DMS153 (cell line): ENCODE measurements at regions not wholly inside any gene's neighbourhood (a gene's known extent, or its start where the extent isn't known, plus 50 kb on each side); places are given as distances from the start of the nearest gene placed in this dataset.

Source experiments
- DNase-seq: peaks from one replicate; lab custom pipeline; 2025; lab: John Stamatoyannopoulos, UW

DNA sequence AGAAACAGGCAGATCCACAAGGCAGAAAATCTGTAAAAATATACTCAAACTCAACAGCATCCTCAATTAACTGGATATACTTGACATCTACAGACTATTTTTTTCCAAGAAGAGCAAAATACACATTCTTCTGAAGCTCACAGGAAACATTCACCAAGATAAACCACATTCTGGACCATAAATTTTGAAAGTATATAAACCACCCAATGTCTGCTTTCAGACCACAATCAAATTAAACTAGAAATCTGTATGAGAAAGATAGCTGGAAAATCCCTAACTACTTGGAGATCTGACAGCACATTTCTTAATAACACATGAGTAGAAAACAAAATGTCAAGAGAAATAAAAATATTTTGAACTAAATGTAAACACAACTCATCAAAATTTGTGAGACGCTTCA lies 195.5 kb downstream of the ERMARD start:
- no peak for DNase-seq

DNA sequence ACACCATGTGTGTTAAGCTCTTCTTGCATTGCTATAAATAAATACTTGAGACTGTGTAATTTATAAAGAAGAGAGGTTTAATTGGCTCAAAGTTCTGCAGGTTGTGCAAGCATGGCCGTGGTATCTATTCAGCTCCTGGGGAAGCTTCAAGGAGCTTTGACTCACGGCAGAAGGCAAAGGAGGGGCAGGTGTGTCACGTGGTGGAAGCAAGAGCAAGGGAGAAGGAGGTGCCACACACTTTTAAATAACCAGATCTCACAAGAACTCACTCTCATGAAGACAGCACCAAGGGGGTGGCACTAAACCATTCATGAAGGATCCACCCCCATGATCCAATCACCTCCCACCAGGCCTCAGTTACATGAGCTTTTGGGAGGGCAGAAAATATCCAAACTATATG lies 193.7 kb downstream of the ERMARD start:
- no peak for DNase-seq

- no peak for DNase-seq
Observed at GRCh38 chr6:169944415-169944814, 193.0 kb downstream of the ERMARD start.

GRCh38 chr6:169944061-169944337 lies 192.6 kb downstream of the ERMARD start:
- DNase-seq: no peak

DNA sequence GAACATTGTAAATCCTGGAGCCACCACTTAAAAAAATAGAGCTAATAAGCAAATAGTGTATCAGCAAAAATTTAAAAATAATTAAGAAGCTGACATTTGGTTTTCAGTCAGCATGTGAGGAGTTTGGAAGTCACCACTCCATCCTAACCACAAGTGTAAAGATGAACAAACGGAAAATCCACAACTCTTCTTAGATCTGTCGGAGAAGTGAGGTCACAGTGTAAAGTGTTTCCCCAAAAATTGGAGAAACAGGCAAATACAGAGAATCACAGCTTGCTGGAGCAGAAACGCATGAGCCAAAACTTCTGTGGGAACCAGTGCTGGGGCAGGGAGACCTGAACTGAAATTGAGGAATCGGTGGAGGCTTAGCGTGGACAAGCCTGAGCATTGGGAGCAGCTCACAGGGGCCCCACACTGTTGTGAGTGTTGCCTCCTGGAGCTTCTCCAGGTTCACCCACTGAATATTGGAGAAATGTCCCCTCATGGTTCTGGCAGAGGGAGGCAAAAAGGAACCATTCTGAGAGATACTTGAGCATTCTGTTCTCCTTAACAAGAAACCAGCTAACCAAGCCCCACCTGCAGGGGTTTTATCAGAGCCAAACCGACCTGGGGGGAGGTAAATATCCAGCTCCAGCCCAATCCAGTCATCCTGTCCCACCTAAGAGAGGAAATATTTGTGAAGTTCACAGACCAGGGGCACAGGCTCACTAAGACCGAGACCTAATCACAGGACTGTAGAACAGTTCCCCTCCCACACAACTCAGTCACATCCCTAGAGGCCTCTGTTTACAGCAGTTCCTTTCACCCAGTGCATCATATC lies 192.0 kb downstream of the ERMARD start:
- no peak for DNase-seq

- no peak for DNase-seq
Observed at GRCh38 chr6:169942173-169942572, 190.8 kb downstream of the ERMARD start.

DNA sequence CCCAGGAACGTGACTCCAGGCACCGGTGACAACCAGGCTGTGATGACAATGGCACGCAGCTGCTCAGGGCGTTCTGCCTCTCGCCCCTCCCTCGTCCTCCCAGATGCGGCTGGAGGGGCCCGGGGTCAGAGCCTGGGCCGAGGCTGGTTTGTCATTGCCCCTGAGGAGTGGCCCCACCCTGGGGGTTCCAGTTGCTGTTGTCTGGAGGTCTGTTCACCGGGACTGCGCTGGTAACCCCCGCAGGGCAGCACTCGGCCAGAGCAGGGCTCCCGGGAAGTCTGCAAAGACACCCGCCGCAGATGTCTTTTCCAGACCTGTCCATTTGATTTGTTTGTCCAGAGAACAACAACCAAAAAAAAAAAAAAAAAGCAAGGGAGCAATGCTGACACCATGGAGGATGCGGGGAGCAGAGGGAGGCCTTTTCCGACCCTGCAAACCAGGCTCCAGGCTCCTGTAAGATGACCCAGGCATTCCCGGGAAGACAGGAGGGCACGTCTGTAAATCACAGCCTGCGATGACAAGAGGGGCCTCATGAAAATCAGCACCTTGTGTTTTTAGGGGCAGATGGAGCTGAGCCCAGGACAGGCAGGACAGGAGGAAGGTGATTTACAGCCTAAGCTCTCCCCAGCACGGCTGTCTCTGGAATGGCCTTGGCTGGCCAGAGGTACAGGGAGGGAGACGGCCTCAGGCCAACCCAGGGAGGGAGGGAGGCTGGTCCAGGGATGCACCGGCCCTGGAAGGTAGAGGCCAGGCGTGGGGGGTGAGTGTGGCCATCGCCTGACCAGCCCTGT lies 189.3 kb downstream of the ERMARD start:
- no peak for DNase-seq

DNA sequence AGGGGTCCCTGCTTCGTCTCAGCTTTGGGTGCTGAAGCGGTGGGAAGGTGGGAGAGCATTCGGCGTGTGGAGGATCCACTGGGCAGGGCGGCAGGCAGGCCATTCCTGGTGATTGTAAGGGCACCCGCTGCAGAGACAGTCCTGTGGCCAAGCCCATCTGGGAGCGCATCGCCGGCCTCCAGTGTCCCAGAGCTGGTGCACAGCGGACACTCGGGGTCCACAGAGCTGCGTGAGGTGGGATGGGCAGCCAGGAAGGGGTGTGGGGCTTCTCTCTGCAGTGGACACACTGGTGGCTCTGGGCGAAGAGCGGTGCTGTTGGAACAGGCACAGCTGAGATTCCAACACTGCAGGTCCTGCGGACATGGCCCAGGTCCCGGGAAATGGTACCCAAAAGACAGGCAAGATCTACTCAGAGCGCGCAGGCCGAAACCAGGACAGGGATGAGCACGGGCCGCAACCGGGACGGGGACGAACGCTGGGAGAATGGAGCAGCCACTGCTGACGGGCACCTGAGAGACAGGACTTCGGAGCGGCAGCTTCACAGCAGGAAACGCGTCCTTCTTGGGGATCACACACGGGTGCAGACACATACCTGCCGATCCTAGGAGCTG lies 188.2 kb downstream of the ERMARD start:
- no peak for DNase-seq

- no peak for DNase-seq
Observed at GRCh38 chr6:169938731-169939130, 187.3 kb downstream of the ERMARD start.

DNA sequence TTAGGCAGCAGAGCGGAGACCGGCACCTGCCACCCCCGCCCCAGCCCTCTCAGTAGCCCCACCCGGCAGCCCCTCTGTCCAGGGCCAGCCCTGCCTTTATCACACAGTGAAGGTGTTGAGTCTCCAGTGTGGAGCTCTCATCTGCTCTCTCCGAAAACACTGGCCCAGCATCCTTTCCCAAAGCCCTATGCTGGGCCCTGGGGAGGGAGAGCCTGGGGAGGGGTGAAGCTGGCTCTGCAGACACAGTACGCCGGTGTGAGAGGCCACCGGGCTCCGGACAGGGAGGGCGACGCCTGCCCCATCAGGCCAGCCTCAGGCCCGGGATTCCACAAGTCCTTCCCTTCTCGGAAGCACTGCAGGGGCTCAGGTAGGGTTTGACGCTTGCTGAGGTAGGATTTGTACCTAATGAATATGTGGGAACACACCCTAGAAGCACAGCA lies 186.9 kb downstream of the ERMARD start:
- no peak for DNase-seq

- DNase-seq: no peak
Observed at GRCh38 chr6:169937389-169938261, 186.2 kb downstream of the ERMARD start.

- DNase-seq: no peak
Observed at GRCh38 chr6:169936355-169936975, 185.0 kb downstream of the ERMARD start.

- no peak for DNase-seq
Observed at GRCh38 chr6:169935861-169936260, 184.4 kb downstream of the ERMARD start.

DNA sequence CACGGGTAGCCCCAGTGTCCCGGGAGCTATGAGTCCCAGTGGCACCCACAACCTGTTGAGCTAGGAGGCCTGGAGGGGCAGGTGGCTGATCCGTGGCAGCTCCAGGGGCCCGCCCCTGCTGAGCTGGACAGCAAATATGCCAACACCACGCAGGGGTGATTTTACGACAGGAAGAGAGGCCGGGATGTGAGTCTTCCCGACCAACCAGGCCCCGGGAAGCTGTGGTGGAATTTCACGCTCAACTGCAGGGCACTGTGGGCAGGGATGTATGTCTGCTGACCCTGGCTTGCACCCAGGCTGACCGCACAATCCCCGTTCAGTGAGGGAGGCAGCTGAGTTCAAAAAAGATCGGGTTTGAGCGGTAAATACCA lies 183.9 kb downstream of the ERMARD start:
- DNase-seq: no peak

GRCh38 chr6:169934699-169935347 lies 183.4 kb downstream of the ERMARD start:
- DNase-seq: no peak

- no peak for DNase-seq
Observed at GRCh38 chr6:169933839-169934698, 182.6 kb downstream of the ERMARD start.

GRCh38 chr6:169933251-169933821 lies 181.9 kb downstream of the ERMARD start:
- peak; percentile 88 for DNase-seq

DNA sequence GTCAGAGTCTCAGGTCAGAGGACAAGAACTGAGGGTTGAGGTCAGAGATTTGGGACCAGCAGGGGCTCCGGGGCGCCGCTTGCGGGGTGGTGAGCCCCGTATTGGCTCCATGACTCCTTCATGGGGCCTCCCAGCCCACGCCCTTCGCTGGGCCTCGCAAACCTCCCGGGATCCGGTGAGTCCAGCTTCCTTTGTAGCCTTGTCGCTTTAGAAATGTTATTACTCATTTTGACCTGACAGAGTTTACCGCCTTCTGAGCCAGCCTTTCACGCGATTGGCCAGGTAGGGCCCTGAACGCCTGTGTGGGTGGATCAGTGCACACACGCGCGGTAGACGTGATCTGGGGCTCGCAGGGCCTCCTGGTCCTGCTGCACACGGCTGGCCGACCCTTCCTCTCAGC lies 181.1 kb downstream of the ERMARD start:
- peak; percentile 94 for DNase-seq

GRCh38 chr6:169931261-169931660 lies 179.8 kb downstream of the ERMARD start:
- peak; percentile 58 for DNase-seq

- no peak for DNase-seq
Observed at GRCh38 chr6:169930799-169931198, 179.4 kb downstream of the ERMARD start.
